DOHH2 (cell line): ENCODE measurements at regions not wholly inside any gene's neighbourhood (a gene's known extent, or its start where the extent isn't known, plus 50 kb on each side); places are given as distances from the start of the nearest gene placed in this dataset.

Experiments used
- H3F3A ChIP-seq: fragments of 200-600 bp; sonication (generic), shearing (Covaris generic); 2 replicates; pipeline ENCODE4 v1.6.0; 2016; ENCODE audit warnings: antibody characterized with exemption, mild to moderate bottlenecking; ENCODE audit not compliant: control insufficient read depth, insufficient read depth
- H3K27ac ChIP-seq: fragments of 200-600 bp; sonication (generic); 2 replicates; pipeline ENCODE4 v1.5.1; 2014; ENCODE audit warnings: low read depth, mild to moderate bottlenecking, low read length, moderate library complexity
- H3K27me3 ChIP-seq: fragments of 200-600 bp; sonication (generic); 2 replicates; pipeline ENCODE4 v1.6.1; 2014; ENCODE audit warnings: mild to moderate bottlenecking, low read length, mixed read lengths; ENCODE audit not compliant: control insufficient read depth
- H3K36me3 ChIP-seq: fragments of 200-600 bp; sonication (generic); 2 replicates; pipeline ENCODE4 v1.6.1; 2014; ENCODE audit warnings: mild to moderate bottlenecking, low read length, moderate library complexity, mixed read lengths; ENCODE audit not compliant: control insufficient read depth
- H3K4me1 ChIP-seq: fragments of 200-600 bp; sonication (generic); 2 replicates; pipeline ENCODE4 v1.6.1; 2014; ENCODE audit warnings: mild to moderate bottlenecking, low read length, mixed read lengths; ENCODE audit not compliant: control insufficient read depth
- H3K4me2 ChIP-seq: fragments of 200-600 bp; sonication (generic); 2 replicates; pipeline ENCODE4 v1.6.0; 2014; ENCODE audit warnings: mild to moderate bottlenecking, low read length, moderate library complexity
- H3K4me3 ChIP-seq: fragments of 200-600 bp; sonication (generic); 2 replicates; pipeline ENCODE4 v1.5.1; 2014; ENCODE audit warnings: mild to moderate bottlenecking, low read length, mixed read lengths
- H3K79me2 ChIP-seq: fragments of 200-600 bp; sonication (generic); 2 replicates; pipeline ENCODE4 v1.6.1; 2014; ENCODE audit warnings: mild to moderate bottlenecking, low read length, mixed read lengths; ENCODE audit not compliant: control insufficient read depth
- H3K9me2 ChIP-seq: fragments of 200-600 bp; sonication (generic); replicated peaks from 2 replicates; pipeline ENCODE4 v1.6.1; 2014; ENCODE audit warnings: mild to moderate bottlenecking, low read length, mixed read lengths; ENCODE audit not compliant: control insufficient read depth
- H3K9me3 ChIP-seq: fragments of 200-600 bp; sonication (generic); 2 replicates; pipeline ENCODE4 v1.6.1; 2014; ENCODE audit warnings: antibody characterized with exemption, low read length, mixed read lengths; ENCODE audit not compliant: control insufficient read depth, insufficient read depth
- H4K20me1 ChIP-seq: fragments of 200-600 bp; sonication (generic); 2 replicates; pipeline ENCODE4 v1.6.0; 2014; ENCODE audit warnings: low read depth, mild to moderate bottlenecking, antibody characterized with exemption, low read length, moderate library complexity; ENCODE audit not compliant: control insufficient read depth, insufficient read depth
- CTCF ChIP-seq: fragments of 200-600 bp; sonication (generic); IDR thresholded peaks from one replicate; pipeline ENCODE4 v1.5.1; 2014; ENCODE audit warnings: antibody characterized with exemption, mild to moderate bottlenecking, low read depth, low read length; ENCODE audit not compliant: poor library complexity, severe bottlenecking
- EZH2phosphoT487 ChIP-seq: fragments of 200-600 bp; sonication (generic); IDR thresholded peaks from 2 replicates; pipeline ENCODE4 v1.6.1; 2017; ENCODE audit warnings: borderline replicate concordance, mild to moderate bottlenecking, antibody characterized with exemption, low read length, moderate library complexity, mixed read lengths

GRCh38 chr2:17430326-17430725 lies 87.9 kb downstream of the RAD51AP2 start:
- Histone ChIP-seq H3K9me2 (no peaks in the 10 kb centered on the region), H3K79me2 (no peaks in the 10 kb centered on the region), H3K36me3 (no peaks in the 10 kb centered on the region), H3F3A (no peaks in the 10 kb centered on the region), H4K20me1 (no peaks in the 10 kb centered on the region), H3K27ac (no peak overlapping the region), H3K9me3 (no peaks in the 10 kb centered on the region), H3K27me3 (no peaks in the 10 kb centered on the region), H3K4me3 (no peak overlapping the region), H3K4me2 (no peak overlapping the region), H3K4me1 (no peaks in the 10 kb centered on the region)
- TF ChIP-seq EZH2phosphoT487 (no peak), CTCF (no peak)

DNA sequence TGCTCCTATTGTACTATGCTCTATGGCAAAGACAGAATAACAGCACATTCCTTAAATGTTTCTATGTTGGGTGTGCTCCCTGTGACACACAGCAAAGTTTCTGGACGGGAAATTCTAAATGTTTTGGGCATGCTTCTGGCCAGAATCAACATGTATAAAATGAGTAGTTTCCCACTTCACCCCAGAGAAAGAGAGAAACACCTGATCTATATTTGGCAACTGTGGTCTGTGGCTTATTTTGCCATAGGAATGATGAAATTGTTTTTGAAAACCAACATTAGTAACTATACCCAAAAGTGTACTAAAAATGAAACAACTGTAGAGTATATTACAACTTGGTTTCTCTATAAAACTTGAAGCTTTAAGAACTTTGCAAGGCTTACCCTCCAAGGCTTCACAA lies 89.1 kb downstream of the RAD51AP2 start:
- no peaks in the 10 kb centered on the region for H3K4me1 ChIP-seq
- no peak overlapping the region for H3K4me2 ChIP-seq
- no peaks in the 10 kb centered on the region for H4K20me1 ChIP-seq
- no peaks in the 10 kb centered on the region for H3K27me3 ChIP-seq
- no peaks in the 10 kb centered on the region for H3F3A ChIP-seq
- H3K4me3 ChIP-seq, result no peak overlapping the region
- no peaks in the 10 kb centered on the region for H3K79me2 ChIP-seq
- H3K36me3 ChIP-seq, result no peaks in the 10 kb centered on the region
- TF ChIP-seq EZH2phosphoT487 (no peak), CTCF (no peak)
- H3K9me2 ChIP-seq, result no peaks in the 10 kb centered on the region
- H3K27ac ChIP-seq, result no peak overlapping the region
- no peaks in the 10 kb centered on the region for H3K9me3 ChIP-seq

- H3K4me1 ChIP-seq, result no peaks in the 10 kb centered on the region
- H4K20me1 ChIP-seq, result no peaks in the 10 kb centered on the region
- no peak overlapping the region for H3K4me3 ChIP-seq
- no peaks in the 10 kb centered on the region for H3K9me2 ChIP-seq
- no peaks in the 10 kb centered on the region for H3F3A ChIP-seq
- no peaks in the 10 kb centered on the region for H3K79me2 ChIP-seq
- H3K36me3 ChIP-seq, result no peaks in the 10 kb centered on the region
- no peak overlapping the region for H3K27ac ChIP-seq
- no peak for TF ChIP-seq EZH2phosphoT487
- no peak for TF ChIP-seq CTCF
- H3K4me2 ChIP-seq, result no peak overlapping the region
- H3K27me3 ChIP-seq, result no peaks in the 10 kb centered on the region
- no peaks in the 10 kb centered on the region for H3K9me3 ChIP-seq
Measured at GRCh38 chr2:17427401-17427800, 90.8 kb downstream of the RAD51AP2 start.

DNA sequence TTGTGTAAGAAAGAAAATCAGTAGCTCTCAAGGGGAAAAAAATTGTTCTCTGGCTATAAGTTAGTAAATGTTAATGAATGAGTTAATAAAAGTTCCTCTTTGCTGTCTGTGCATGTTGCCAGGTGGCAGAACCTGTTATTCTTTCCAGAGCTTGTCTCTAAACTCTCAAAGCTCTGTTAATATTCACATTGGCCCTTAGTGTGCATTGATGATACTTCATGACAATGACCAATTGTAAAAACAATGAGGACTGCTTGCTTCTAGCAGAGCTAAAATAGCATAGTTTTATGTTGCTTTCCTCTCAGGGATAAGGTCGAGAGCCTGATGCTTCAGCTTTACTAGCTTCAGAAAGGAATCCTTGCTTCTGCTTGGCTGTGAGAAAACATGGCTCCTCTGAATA lies 91.5 kb downstream of the RAD51AP2 start:
- no peak for TF ChIP-seq EZH2phosphoT487
- Histone ChIP-seq H3K36me3 (no peaks in the 10 kb centered on the region), H3K9me2 (no peaks in the 10 kb centered on the region), H3K4me2 (no peak overlapping the region), H3K9me3 (no peaks in the 10 kb centered on the region), H3K27me3 (no peaks in the 10 kb centered on the region), H3K27ac (no peak overlapping the region), H3K4me3 (no peak overlapping the region), H3K79me2 (no peaks in the 10 kb centered on the region), H3K4me1 (no peaks in the 10 kb centered on the region), H4K20me1 (no peaks in the 10 kb centered on the region), H3F3A (no peaks in the 10 kb centered on the region)
